Left colon (tissue), 2 donors: ENCODE measurements at regions not wholly inside any gene's neighbourhood (a gene's known extent, or its start where the extent isn't known, plus 50 kb on each side); places are given as distances from the start of the nearest gene placed in this dataset.
"Not testable (repeated sequence)": the region's sequence is repeated elsewhere in the genome, so short reads cannot be mapped to it uniquely, and the experiment has no call there.

Experiments used
- ATAC-seq: fragments of 200-7000 bp; cut with Tn5 transposase; one replicate; pipeline ENCODE4 v1.9.1; 2020; ENCODE audit warnings: mild to moderate bottlenecking, moderate library complexity
- DNase-seq, 2 donors: peaks; one replicate each; pipeline ENCODE4 v3.0.0-alpha.2; 2020
- intact Hi-C, 2 donors: fragments of 100-400 bp; cut with DNase I in 1 of 2; cut with micrococcal nuclease in 1 of 2; formaldehyde crosslinking; loops; one replicate each; pipeline versions ENCODE4 v1.11.2 to v1.14.0; 2022; cut with DNase I, micrococcal nuclease
- donor health status: DM: no; HTN: no; CAD: no.
- donor health status: DM: yes; HTN: yes; CAD: no.

DNA sequence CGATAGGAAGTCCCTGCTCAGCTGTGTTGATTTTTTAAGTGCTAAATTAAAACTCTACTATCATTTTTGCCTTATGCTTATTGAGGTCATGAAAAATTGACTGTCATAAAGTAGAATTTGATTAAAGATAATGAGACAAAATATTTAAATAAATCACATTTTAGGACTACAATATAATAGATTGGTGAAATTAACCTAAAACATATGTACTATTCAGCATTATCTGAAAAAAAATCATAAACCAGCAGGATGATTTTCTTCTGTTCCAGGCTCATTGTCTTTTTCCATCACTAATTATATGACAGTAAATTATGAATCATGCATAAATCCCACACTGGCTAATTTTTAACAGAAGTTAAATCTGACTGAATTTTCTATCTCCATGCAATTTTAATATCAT, 373.6 kb upstream of the NRSN1 start:
- DNase-seq (no peak), ATAC-seq (no peak)
- intact Hi-C loops, result no loop called here

DNA sequence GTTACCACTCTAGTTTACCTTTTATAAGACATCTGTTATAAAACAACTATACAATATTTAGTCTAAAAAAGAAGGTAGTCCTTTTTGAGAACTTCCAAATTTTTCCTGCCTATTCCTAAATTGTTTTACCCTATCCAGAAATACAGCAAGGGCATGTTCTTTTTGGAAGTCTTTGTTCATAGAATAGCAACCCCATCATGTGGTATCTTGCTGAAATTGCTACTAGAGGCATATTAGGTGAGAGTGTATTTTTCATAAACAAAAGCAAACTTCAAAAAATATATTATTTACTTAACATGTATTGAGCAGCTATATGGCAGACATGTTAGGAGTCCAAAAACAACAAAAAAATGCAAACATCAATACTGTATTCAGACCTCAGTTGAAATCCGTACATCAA, 371.8 kb upstream of the NRSN1 start:
- intact Hi-C loops, result no loop called here
- DNase-seq, result no peak
- no peak for ATAC-seq

DNA sequence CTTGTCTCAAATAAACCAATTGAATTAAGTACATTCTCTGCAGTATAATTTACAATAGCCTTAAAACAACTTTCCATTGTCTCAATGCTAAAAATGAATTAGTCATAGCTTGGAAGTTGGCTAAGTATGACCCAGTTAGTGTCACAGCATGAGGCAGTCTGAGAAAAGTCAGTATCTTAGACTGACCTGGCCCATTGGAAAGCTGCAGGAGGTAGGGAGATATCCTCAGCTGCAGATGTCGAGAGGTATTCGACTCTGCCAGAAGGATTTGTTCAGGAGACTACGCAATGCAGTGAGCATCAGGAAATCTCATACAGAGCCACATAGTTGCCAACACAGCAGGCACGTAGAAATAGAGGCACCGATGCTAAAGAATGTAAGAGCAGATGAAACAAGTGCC, 350.9 kb upstream of the NRSN1 start:
- ATAC-seq (no peak), DNase-seq (no peak)
- intact Hi-C loops, result no loop called here

DNA sequence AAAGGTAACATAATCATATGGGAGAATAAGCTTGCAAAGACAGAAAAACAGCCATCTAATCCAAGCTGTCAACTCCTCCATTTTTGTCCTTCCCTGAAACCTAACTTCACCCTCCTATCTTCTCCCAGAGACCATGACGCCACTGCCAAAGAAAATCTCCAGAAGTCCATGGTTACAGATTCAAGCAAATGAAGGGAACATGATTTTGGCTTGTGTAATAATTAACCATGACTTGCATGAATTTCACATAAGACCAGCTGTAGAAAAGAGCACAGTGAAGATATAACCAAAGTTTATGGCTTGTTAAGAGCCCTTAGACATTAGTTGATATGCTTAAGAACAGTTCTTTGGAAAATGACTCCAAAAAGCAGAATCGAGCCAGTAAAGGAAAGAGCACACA, 342.1 kb upstream of the NRSN1 start:
- ATAC-seq (no peak), DNase-seq (no peak)
- intact Hi-C loops, result no loop called here

DNA sequence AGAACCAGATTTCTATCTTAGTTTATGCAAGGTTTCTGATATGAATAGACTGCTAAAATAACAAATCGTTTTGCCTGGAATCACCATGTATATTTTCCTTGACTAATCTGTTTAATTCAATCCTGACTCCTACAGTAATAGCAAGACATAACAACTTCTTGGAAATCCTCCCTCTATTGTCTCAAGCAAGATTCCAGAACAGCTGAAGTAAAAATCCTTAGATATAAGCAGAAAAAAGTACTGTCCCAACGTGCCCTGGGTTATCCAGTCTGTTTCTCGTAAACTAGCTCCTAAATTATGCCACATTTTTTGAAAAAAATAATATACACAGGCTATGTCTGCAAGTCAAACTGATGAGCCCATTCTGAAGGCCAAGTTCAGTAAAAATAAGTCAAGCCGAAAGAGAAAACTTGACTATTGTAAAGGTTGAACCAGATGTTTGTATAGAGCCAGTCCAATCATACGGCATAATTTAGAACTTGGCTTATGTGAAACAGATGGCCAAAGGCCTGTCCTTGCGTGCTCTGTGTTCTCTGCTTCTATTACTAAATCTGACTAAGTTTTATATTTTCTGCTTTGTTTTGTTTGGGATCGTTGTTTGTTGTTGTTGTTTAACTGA, 341.6 kb upstream of the NRSN1 start:
- ATAC-seq (no peak), DNase-seq (no peak)
- intact Hi-C loops, result no loop called here

DNA sequence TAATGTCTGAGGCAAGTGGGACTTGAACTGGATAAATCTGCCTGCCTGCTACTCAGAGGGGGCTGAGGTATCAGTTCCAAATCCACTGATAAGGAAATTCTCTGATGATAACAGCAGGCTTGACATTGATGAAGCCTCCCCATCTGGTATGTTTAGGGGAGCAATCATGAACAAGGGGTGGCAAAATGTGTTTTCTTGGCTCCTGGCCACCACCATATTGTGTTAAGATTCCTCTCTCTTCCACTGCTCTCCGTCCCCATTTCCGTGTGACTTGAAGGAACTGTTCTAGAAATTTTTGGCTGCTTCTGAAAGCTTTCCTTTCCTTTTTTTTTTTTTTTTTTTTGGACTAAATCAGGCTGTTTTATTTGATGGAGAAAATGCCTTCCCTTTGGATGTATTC, 335.3 kb upstream of the NRSN1 start:
- no peak for ATAC-seq

DNA sequence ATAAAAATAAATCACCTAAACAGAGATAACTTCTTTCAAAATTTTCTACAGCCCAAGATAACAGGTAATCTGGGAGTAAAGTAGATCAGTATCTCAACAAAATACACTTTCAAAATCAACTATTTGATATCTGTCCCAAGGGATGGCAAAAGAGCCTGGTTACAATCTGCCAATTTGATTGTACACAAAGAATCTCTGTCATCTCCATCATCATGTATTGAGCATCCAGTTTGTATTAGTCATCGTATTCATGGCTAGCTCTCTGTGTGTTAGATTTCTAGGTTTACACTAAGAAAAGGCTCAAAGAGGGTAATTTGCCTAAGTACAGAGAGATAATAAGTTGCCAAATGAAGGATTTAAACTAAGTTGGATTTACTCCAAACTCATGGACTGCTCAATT, 329.0 kb upstream of the NRSN1 start:
- intact Hi-C loops, result no loop called here
- no peak for ATAC-seq

More for the DNA sequence above, 335.3 kb upstream of the NRSN1 start:
- DNase-seq, result no peak
- intact Hi-C loops, result no loop called here

DNA sequence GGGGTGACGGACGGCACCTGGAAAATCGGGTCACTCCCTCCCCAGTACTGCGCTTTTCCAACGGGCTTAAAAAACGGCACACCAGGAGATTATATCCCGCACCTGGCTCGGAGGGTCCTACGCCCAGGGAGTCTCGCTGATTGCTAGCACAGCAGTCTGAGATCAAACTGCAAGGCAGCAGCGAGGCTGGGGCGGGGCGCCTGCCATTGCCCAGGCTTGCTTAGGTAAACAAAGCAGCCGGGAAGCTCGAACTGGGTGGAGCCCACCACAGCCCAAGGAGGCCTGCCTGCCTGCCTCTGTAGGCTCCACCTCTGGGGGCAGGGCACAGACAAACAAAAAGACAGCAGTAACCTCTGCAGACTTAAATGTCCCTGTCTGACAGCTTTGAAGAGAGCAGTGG, 321.7 kb upstream of the NRSN1 start:
- DNase-seq, ATAC-seq, intact Hi-C loops: not testable (repeated sequence)

More for the DNA sequence above, 329.0 kb upstream of the NRSN1 start:
- no peak for DNase-seq

DNA sequence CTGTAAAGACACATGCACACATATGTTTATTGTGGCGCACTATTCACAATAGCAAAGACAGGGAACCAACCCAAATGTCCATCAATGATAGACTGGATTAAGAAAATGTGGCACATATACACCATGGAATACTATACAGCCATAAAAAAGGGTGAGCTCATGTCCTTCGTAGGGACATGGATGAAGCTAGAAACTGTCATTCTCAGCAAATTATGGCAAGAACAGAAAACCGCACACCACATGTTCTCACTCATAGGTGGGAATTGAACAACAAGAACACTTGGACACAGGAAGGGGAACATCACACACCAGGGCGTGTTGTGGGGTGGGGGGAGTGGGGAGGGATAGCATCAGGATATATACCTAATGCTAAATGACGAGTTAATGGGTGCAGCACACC, 304.9 kb upstream of the NRSN1 start:
- intact Hi-C loops, ATAC-seq, DNase-seq: not testable (repeated sequence)

DNA sequence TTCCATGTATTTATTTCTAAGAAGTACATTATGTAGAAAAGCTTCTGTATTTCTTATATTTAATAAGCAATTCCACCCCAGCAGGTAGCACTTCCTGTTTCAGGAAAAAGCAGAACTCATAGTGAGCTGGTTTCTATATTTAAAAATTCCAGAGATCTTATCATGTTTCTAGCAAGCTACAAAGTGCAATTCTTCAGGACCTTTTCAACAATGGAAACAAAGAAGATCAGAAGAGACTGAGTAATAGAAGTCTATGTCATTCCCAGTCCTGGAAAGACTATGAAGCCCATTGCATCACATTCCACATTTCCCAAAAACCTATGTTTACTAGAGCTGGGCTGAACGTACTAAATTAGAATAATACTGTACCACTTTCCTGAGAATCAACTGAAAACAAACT, 302.6 kb upstream of the NRSN1 start:
- intact Hi-C loops, result no loop called here
- ATAC-seq, result no peak

DNA sequence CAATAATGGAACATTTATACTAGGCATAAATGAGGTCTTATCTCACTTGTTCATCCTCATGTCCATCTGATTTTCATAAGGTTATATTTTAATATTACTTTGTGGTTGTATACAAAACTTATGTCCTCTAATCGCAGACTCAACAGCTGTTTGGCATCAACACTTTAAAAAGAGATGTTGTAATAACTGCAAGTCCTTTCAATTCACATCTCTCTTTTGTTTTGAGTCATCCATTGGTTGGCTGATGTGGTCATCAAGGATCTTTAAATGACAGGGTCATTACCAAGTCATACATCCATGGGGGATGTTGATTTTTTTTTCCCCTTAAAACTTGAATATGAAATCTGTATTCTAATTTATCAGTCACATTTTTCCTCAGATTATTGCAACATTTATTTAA, 299.4 kb upstream of the NRSN1 start:
- DNase-seq, result no peak
- intact Hi-C loops, result no loop called here
- ATAC-seq, result no peak

More for the DNA sequence above, 302.6 kb upstream of the NRSN1 start:
- no peak for DNase-seq

DNA sequence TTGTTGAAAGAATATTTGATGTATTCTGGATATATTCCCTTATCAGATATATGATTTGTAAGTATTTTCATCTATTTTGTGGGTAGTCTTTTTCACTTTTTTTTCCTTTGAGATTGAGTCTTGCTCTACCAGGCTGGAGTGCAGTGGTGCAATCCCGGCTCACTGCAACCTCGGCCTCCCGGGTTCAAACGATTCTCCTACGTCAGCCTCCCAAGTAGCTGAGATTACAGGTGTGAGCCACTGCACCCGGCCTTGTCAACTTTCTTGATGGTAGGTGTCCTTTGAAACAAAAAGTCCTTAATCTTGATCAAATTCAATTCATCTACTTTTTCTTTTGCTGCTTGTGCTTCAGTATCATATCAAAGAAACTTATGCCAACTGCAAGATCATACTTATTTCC, 297.2 kb upstream of the NRSN1 start:
- DNase-seq, result no peak
- intact Hi-C loops, result no loop called here
- ATAC-seq, result no peak

DNA sequence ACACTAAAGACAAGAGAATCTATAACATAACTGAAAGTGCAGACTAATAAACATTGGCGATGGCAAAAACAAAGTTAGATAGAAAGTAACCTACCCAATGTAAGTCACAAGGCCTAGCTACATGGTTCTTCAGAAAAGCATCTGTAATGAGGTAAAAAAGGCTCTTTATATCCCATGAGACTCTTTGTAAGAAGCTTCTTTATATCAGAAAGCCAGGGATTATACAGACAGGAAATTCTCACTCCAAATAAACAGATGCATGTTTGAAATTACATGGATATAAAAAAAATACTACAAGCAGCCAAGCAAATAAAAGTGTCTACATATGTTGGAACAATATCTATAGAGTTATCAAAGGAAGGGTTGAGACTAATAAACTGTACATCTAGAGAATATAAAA, 284.9 kb upstream of the NRSN1 start:
- no peak for ATAC-seq
- intact Hi-C loops, result no loop called here
- DNase-seq, result no peak

DNA sequence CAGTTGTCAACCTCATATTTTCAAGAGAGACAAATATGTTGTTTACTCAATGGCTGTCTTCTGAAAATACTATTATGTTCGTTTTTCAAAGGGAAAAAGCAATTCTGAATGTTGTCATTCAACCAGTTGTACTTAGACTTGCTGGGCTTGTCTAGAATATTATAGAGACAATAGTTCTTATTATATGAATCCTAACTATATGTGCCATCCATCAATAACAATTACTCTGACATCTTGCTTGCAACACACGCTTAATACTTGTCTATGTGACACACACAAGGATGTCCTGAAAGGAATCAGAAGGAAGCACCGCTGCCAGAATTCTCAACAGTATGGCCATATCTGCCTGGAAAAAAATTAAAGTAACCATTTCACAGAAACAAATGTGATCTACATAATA, 283.3 kb upstream of the NRSN1 start:
- ATAC-seq, result no peak
- intact Hi-C loops, result no loop called here
- no peak for DNase-seq

DNA sequence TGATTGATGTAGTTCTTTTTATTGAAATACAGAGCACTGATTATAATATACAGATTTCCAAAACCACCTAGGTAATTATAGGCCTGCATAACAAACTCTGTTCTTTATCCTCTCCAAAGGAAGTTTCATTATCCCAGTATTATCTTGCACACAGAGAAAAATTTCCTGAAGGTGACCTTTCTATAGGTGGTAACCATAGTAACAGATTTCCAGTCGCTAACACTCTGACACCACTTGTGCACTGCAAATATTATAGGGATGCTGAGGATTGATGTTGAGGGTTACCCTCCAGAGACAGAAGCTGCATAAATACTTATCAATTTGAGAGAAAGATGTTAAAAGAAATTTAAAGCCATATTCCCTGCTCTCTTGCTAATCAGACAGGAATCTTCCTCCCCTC, 274.5 kb upstream of the NRSN1 start:
- ATAC-seq (no peak), DNase-seq (no peak)
- intact Hi-C loops, result no loop called here

DNA sequence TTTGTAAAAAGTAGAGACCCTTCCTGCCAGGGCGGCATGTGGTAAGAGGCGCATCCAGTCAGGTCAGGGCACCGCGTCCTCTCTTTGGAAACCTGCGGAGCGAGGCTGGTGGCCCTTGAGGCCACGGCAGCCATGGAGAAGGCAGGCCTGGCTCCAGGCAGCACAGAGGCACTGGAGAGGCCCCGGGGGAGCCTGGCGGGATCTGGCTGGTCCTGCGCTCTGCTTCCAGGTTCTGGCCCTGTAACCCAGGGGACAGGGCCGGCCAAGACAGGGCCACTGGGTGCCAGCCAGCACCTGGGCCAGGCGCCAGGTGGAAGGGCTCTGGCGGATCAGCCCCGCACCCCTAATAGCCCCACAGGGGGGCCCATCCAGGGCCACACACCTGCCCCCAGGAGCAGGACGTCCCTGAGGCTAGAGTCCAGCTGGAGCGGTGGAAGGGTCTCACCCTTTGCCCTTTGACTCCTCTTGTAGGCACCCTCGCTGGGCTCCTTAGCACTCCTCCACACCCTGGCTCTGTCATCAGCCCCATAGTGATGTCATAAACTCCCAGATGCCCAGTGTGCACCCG, 272.4 kb upstream of the NRSN1 start:
- DNase-seq, intact Hi-C loops, ATAC-seq: not testable (repeated sequence)

DNA sequence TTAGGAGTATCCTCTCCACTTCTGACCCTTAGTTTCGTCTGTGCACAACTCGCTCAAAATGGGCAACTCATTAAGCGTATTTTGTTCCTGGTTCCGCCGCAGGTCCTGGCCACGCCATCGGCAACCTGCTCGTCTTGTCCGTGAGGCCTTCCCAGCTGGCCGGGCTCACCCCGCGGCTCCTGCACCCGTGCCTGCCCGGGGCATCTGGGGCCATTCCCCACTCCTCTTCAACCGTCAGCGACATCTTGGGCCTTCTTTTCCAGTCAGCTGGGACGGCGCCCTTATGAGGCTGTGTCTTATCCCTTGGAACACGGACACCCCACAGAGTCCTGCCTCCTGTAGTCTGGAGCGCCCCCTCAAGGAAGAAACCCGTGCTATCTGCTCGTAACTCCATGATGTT, 271.9 kb upstream of the NRSN1 start:
- intact Hi-C loops, ATAC-seq, DNase-seq: not testable (repeated sequence)

DNA sequence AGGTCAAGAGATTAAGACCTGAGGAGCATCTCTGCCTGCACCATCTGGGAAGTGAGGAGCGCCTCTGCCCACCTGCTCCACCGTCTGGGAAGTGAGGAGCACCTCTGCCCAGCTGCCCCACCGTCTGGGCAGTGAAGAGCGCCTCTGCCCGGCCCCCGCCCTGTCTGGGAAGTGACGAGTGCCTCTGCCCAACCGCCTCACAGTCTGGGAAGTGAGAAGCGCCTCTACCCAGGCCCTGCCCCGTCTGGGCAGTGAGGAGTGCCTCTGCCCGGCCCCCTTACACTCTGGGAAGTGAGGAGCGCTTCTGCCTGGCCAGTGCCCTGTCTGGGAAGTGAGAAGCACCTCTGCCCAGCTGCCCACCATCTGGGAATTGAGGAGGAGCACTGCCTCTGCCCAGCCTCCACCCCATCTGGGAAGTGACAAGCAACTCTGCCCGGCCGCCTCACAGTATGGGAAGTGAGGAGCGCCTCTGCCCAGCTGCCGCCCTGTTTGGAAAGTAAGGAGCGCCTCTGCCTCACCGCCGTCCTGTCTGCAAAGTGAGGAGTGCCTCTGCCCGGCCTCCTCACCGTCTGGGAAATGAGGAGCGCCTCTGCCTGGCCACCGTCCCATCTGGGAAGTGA, 270.4 kb upstream of the NRSN1 start:
- DNase-seq (no peak), ATAC-seq (no peak)
- intact Hi-C loops, result no loop called here

DNA sequence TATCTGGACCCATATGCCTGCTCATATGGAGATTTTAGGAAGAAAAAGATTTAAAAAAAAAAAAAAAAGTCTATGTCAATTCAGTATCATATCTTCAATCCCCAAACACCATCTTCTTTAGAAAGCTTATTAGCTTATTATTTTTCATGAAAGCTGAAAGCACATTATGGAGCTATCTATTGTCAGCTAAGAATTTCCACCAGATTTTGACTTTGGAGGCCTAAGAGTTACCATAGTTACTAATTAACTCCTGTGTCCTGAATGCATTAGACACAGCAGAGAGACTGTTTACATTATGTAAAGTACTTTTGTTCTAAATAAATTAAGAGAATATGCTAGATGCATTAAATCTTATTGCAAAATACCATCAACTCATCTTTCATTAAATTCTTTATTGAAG, 255.5 kb upstream of the NRSN1 start:
- intact Hi-C loops, result no loop called here
- ATAC-seq (no peak), DNase-seq (no peak)

DNA sequence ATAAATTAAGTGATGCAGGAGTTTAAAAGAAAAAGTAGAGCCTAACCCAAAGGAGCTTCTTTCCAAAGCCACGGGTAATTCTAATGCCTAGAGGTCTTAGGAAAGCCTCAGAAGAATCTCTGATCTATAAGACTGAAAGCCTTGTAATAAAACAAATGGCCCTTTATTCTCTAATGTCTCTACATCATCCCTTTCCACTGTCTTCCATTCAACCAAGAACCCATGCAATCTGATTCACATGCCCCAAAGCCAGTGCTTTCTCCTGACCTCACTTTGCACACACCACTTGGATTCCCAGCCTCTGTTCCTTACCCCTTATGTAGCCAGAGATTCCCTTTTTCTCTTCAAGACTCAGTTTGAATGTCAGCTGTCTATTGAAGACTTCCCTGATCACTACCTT, 252.9 kb upstream of the NRSN1 start:
- intact Hi-C loops, result no loop called here
- no peak for ATAC-seq
- DNase-seq, result no peak

DNA sequence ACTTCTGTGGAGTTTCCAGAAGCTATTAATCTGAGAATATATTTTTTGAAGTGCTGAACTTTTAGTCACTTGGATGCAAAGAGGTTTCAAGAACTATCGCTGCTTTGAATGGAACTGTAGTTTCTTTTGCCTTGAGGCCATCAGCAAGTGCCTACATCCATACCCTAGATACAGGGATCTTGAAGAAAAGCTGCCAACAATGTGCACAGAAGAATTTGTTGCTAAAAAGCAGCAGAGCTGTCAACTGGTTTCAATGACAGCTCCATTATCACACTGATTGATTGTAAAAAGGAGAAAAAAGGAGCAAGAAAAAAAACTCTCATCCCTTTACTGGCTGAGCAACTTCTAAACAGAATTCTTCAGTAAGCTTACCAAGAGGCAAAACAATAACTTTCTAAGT, 251.0 kb upstream of the NRSN1 start:
- ATAC-seq, result no peak
- no peak for DNase-seq
- intact Hi-C loops, result no loop called here
